ENCODE measurements at regions not wholly inside any gene's neighbourhood (a gene's known extent, or its start where the extent isn't known, plus 50 kb on each side); places are given as distances from the start of the nearest gene placed in this dataset.

GRCh38 chr13:24016046-24016445, 118.7 kb upstream of the C1QTNF9B start:
- Histone ChIP-seq H3F3A (ENCODE audit: control insufficient read depth, insufficient read depth) (no peaks in the 10 kb centered on the region), H3K79me2 (ENCODE audit: control insufficient read depth, low read length) (no peaks in the 10 kb centered on the region), H3K4me1 (ENCODE audit: control insufficient read depth, low read length) (no peaks in the 10 kb centered on the region), H3K9me3 (ENCODE audit: control insufficient read depth, insufficient read depth, low read length) (no peaks in the 10 kb centered on the region), H3K9me2 (replicated peaks; ENCODE audit: control insufficient read depth, low read length) (no peaks in the 10 kb centered on the region), H4K20me1 (ENCODE audit: control insufficient read depth, insufficient read depth, low read depth, low read length) (no peaks in the 10 kb centered on the region), H3K27me3 (ENCODE audit: control insufficient read depth, low read length) (0 out of 2 replicates have a peak, but pooled peaks cover 3% of the 10 kb centered on the region), H3K4me3 (ENCODE audit: low read length) (no peak overlapping the region), H3K4me2 (ENCODE audit: low read length) (no peak overlapping the region), H3K36me3 (ENCODE audit: control insufficient read depth, low read length) (no peaks in the 10 kb centered on the region), H3K27ac (ENCODE audit: low read depth, low read length) (no peak overlapping the region)
- TF ChIP-seq EZH2phosphoT487 (IDR thresholded peaks at IDR 0.05; ENCODE audit: borderline replicate concordance, low read length) = no peak
- TF ChIP-seq CTCF (IDR thresholded peaks at IDR 0.05; ENCODE audit: low read depth, low read length, poor library complexity, severe bottlenecking) = no peak

GRCh38 chr13:24022568-24022967, 125.3 kb upstream of the C1QTNF9B start:
- no peak overlapping the region for H3K4me2 ChIP-seq (ENCODE audit: low read length)
- TF ChIP-seq CTCF (IDR thresholded peaks at IDR 0.05; ENCODE audit: low read depth, low read length, poor library complexity, severe bottlenecking) = no peak
- no peak for TF ChIP-seq EZH2phosphoT487 (IDR thresholded peaks at IDR 0.05; ENCODE audit: borderline replicate concordance, low read length)
- no peaks in the 10 kb centered on the region for H3K9me2 ChIP-seq (replicated peaks; ENCODE audit: control insufficient read depth, low read length)
- H3K4me1 ChIP-seq (ENCODE audit: control insufficient read depth, low read length) = no peaks in the 10 kb centered on the region
- H3K27ac ChIP-seq (ENCODE audit: low read depth, low read length) = no peak overlapping the region
- H3K9me3 ChIP-seq (ENCODE audit: control insufficient read depth, insufficient read depth, low read length) = no peaks in the 10 kb centered on the region
- no peak overlapping the region for H3K4me3 ChIP-seq (ENCODE audit: low read length)
- H3K36me3 ChIP-seq (ENCODE audit: control insufficient read depth, low read length) = no peaks in the 10 kb centered on the region
- H4K20me1 ChIP-seq (ENCODE audit: control insufficient read depth, insufficient read depth, low read depth, low read length) = no peaks in the 10 kb centered on the region
- H3K27me3 ChIP-seq (ENCODE audit: control insufficient read depth, low read length) = no peaks in the 10 kb centered on the region
- no peaks in the 10 kb centered on the region for H3K79me2 ChIP-seq (ENCODE audit: control insufficient read depth, low read length)
- no peaks in the 10 kb centered on the region for H3F3A ChIP-seq (ENCODE audit: control insufficient read depth, insufficient read depth)

- Histone ChIP-seq H3K36me3 (ENCODE audit: control insufficient read depth, low read length) (no peaks in the 10 kb centered on the region), H3F3A (ENCODE audit: control insufficient read depth, insufficient read depth) (no peaks in the 10 kb centered on the region), H3K9me2 (replicated peaks; ENCODE audit: control insufficient read depth, low read length) (no peaks in the 10 kb centered on the region), H3K27ac (ENCODE audit: low read depth, low read length) (no peak overlapping the region), H3K9me3 (ENCODE audit: control insufficient read depth, insufficient read depth, low read length) (no peaks in the 10 kb centered on the region), H4K20me1 (ENCODE audit: control insufficient read depth, insufficient read depth, low read depth, low read length) (no peaks in the 10 kb centered on the region), H3K4me2 (ENCODE audit: low read length) (no peak overlapping the region), H3K79me2 (ENCODE audit: control insufficient read depth, low read length) (no peaks in the 10 kb centered on the region), H3K4me3 (ENCODE audit: low read length) (no peak overlapping the region), H3K4me1 (ENCODE audit: control insufficient read depth, low read length) (no peaks in the 10 kb centered on the region), H3K27me3 (ENCODE audit: control insufficient read depth, low read length) (no peaks in the 10 kb centered on the region)
- no peak for TF ChIP-seq EZH2phosphoT487 (IDR thresholded peaks at IDR 0.05; ENCODE audit: borderline replicate concordance, low read length)
- TF ChIP-seq CTCF (IDR thresholded peaks at IDR 0.05; ENCODE audit: low read depth, low read length, poor library complexity, severe bottlenecking) = no peak
Measured at GRCh38 chr13:24023073-24023472, 125.8 kb upstream of the C1QTNF9B start.

GRCh38 chr13:24027494-24027893, 130.2 kb upstream of the C1QTNF9B start:
- TF ChIP-seq EZH2phosphoT487 (IDR thresholded peaks at IDR 0.05; ENCODE audit: borderline replicate concordance, low read length) (no peak), CTCF (IDR thresholded peaks at IDR 0.05; ENCODE audit: low read depth, low read length, poor library complexity, severe bottlenecking) (no peak)
- no peak overlapping the region for H3K4me3 ChIP-seq (ENCODE audit: low read length)
- H3K9me3 ChIP-seq (ENCODE audit: control insufficient read depth, insufficient read depth, low read length) = no peaks in the 10 kb centered on the region
- H3K27ac ChIP-seq (ENCODE audit: low read depth, low read length) = no peak overlapping the region
- H3K4me1 ChIP-seq (ENCODE audit: control insufficient read depth, low read length) = no peaks in the 10 kb centered on the region
- no peaks in the 10 kb centered on the region for H3F3A ChIP-seq (ENCODE audit: control insufficient read depth, insufficient read depth)
- H4K20me1 ChIP-seq (ENCODE audit: control insufficient read depth, insufficient read depth, low read depth, low read length) = no peaks in the 10 kb centered on the region
- no peak overlapping the region for H3K4me2 ChIP-seq (ENCODE audit: low read length)
- H3K27me3 ChIP-seq (ENCODE audit: control insufficient read depth, low read length) = peaks cover 12% of the 10 kb centered on the region
- no peaks in the 10 kb centered on the region for H3K9me2 ChIP-seq (replicated peaks; ENCODE audit: control insufficient read depth, low read length)
- no peaks in the 10 kb centered on the region for H3K36me3 ChIP-seq (ENCODE audit: control insufficient read depth, low read length)
- no peaks in the 10 kb centered on the region for H3K79me2 ChIP-seq (ENCODE audit: control insufficient read depth, low read length)
